Neural cell (in vitro differentiated cells): ENCODE measurements at regions not wholly inside any gene's neighbourhood (a gene's known extent, or its start where the extent isn't known, plus 50 kb on each side); places are given as distances from the start of the nearest gene placed in this dataset.

ENCODE experiments used
- H2AFZ ChIP-seq: fragments of 200-600, 300-800 bp; sonication (generic), shearing (Covaris generic); 2 replicates; pipeline ENCODE4 v1.6.0; 2014; ENCODE audit warnings: low read depth, mild to moderate bottlenecking, antibody characterized with exemption, low read length, moderate library complexity
- H3F3A ChIP-seq: fragments of 200-600 bp; shearing (Covaris generic); 2 replicates; pipeline ENCODE4 v1.6.1; 2016; ENCODE audit warnings: mild to moderate bottlenecking, moderate library complexity, mixed read lengths, antibody characterized with exemption, low read length; ENCODE audit not compliant: insufficient read depth, poor library complexity, severe bottlenecking
- H3K27ac ChIP-seq: fragments of 200-600, 300-800 bp; sonication (generic), shearing (Covaris generic); 2 replicates; pipeline ENCODE4 v1.5.1; 2014; ENCODE audit warnings: mild to moderate bottlenecking, low read length, moderate library complexity
- H3K27me3 ChIP-seq: fragments of 300-800, 200-600 bp; sonication (generic), shearing (Covaris generic); 2 replicates; pipeline ENCODE4 v1.6.0; 2014; ENCODE audit warnings: mild to moderate bottlenecking, low read depth, low read length, moderate library complexity; ENCODE audit not compliant: insufficient read depth
- H3K36me3 ChIP-seq: fragments of 300-800, 200-600 bp; sonication (generic), shearing (Covaris generic); 2 replicates; pipeline ENCODE4 v1.5.1; 2014; ENCODE audit warnings: mild to moderate bottlenecking, antibody characterized with exemption, low read length, moderate library complexity; ENCODE audit not compliant: insufficient read depth
- H3K4me2 ChIP-seq: fragments of 300-800, 200-600 bp; sonication (generic), shearing (Covaris generic); 2 replicates; pipeline ENCODE4 v1.6.0; 2014; ENCODE audit warnings: mild to moderate bottlenecking, low read length
- H3K4me3 ChIP-seq: fragments of 300-800, 200-600 bp; sonication (generic), shearing (Covaris generic); 2 replicates; pipeline ENCODE4 v1.5.1; 2014; ENCODE audit warnings: mild to moderate bottlenecking, low read length, moderate library complexity
- H3K79me2 ChIP-seq: fragments of 200-600 bp; shearing (Covaris generic); replicated peaks from 2 replicates; pipeline ENCODE4 v1.6.0; 2014; ENCODE audit warnings: mild to moderate bottlenecking, low read length, moderate library complexity; ENCODE audit not compliant: insufficient read depth
- H3K9ac ChIP-seq: fragments of 300-800, 200-600 bp; sonication (generic), shearing (Covaris generic); 2 replicates; pipeline ENCODE4 v1.6.1; 2016; ENCODE audit warnings: mild to moderate bottlenecking, low read length, mixed read lengths
- H3K9me2 ChIP-seq: fragments of 200-600 bp; shearing (Covaris generic); 2 replicates; pipeline ENCODE4 v1.6.1; 2016; ENCODE audit warnings: mild to moderate bottlenecking, low read length, mixed read lengths; ENCODE audit not compliant: insufficient read depth
- H3K9me3 ChIP-seq: fragments of 200-600, 300-800 bp; sonication (generic), shearing (Covaris generic); 2 replicates; pipeline ENCODE4 v1.6.1; 2016; ENCODE audit warnings: mild to moderate bottlenecking, mixed run types, low read length, moderate library complexity, mixed read lengths
- H4K20me1 ChIP-seq: fragments of 200-600 bp; shearing (Covaris generic); 2 replicates; pipeline ENCODE4 v1.6.1; 2016; ENCODE audit warnings: mild to moderate bottlenecking, mixed run types; ENCODE audit not compliant: insufficient read depth
- EP300 ChIP-seq: fragments of 450-650 bp; conservative IDR thresholded peaks from 2 replicates; pipeline ENCODE4 v1.6.1; 2014; ENCODE audit warnings: antibody characterized with exemption, mild to moderate bottlenecking, moderate library complexity; ENCODE audit not compliant: poor library complexity, severe bottlenecking
- EZH2 ChIP-seq: fragments of 200-600, 300-800 bp; shearing (Covaris generic), sonication (generic); IDR thresholded peaks from 2 replicates; pipeline ENCODE4 v1.6.1; 2014; ENCODE audit warnings: antibody characterized with exemption, low read length, borderline replicate concordance, mild to moderate bottlenecking; ENCODE audit not compliant: insufficient read depth, poor library complexity, severe bottlenecking
- MXI1 ChIP-seq: fragments of 450-650 bp; conservative IDR thresholded peaks from 2 replicates; pipeline ENCODE4 v1.6.1; 2014; ENCODE audit warnings: antibody characterized with exemption, mild to moderate bottlenecking; ENCODE audit not compliant: poor library complexity, severe bottlenecking
- POLR2AphosphoS5 ChIP-seq: IDR thresholded peaks from 2 replicates; pipeline ENCODE4 v1.6.1; 2012
- RAD21 ChIP-seq: fragments of 450-650 bp; conservative IDR thresholded peaks from 2 replicates; pipeline ENCODE4 v1.6.1; 2014; ENCODE audit warnings: antibody characterized with exemption, mild to moderate bottlenecking, moderate library complexity
- SMC3 ChIP-seq: fragments of 450-650 bp; conservative IDR thresholded peaks from 2 replicates; pipeline ENCODE4 v1.6.1; 2014; ENCODE audit warnings: antibody characterized with exemption, mild to moderate bottlenecking, moderate library complexity; ENCODE audit not compliant: poor library complexity
- TAF1 ChIP-seq: IDR thresholded peaks from 2 replicates; pipeline ENCODE4 v1.6.1; 2012; ENCODE audit warnings: low read depth
- TF ChIP-seq, protein P1 (sequence below): fragments of 450-650 bp; IDR thresholded peaks from 2 replicates; pipeline ENCODE4 v1.5.1; 2014; ENCODE audit warnings: antibody characterized with exemption, mild to moderate bottlenecking, moderate library complexity; ENCODE audit not compliant: poor library complexity, severe bottlenecking
- TF ChIP-seq, protein P2 (sequence below): IDR thresholded peaks from 2 replicates; pipeline ENCODE4 v1.6.1; 2012; ENCODE audit warnings: borderline replicate concordance

DNA sequence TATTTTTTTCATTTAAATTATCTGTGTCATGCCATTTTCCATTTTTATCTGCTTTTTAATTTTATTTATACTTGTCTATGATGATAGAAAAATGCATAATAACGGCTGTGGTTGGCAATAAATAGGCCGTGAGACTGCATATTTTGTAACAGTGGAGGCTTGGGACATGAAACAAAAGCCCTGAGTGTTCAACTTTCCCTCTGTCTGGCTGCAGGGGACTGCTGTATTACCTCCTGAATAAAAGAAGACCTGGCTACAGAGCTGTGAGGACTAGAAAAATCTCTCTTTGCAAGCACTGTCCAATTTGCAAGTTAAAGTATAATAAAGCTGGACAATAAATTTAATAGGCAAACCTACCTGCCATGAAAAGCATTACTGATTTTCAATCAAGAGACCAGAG is 82.1 kb downstream of the MAGEB10 start (continued):
- TF ChIP-seq EZH2 (no peak), TAF1 (no peak)

DNA sequence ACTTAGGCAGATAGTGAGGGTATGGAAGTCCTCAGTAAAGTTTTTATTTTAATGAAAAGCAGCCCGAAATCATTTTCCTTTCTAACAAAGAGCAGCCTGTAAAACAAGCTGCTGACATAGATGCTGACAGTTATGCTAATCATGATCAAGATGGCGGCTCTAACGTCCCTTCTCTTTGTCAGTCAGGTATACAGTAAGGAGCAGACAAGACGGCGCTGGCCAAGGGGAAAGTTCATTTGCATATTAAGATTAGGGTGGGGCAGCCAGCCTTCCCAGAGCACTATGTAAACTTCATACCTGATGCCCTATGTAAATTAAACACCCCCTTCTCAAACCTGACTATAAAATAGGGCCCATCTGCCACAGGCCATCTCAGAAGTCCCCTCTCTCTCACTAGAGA is 76.9 kb downstream of the MAGEB10 start:
- no peak overlapping the region for H2AFZ ChIP-seq

DNA sequence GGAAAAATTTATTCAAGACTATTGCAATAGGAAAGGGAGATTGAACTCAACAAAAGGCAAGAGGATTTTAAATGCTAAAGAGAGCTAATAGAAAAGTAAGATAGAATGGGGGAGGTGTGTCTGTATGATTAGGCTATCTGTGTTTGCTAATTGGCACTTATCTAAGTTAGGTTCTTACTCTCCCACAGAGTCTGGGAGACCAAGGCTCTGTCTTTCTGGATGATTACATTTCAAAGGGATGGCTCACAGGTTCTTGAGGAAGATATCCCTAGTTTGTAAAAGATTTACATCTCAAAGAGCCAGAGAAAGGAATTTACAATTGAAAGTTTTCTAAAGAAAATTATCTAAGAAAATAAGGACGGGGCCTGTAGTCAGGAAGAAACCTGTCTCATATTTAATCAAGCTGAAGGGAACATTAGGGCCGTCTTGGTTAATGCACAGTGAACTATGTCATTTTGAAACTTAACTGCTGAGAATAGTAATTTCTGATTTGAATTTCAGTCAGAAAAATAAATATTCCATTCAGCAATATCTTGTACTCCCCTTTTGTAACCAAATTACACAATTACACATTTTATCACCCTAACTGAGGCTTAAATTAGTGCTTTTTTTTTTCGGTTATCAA is 75.8 kb downstream of the MAGEB10 start:
- Histone ChIP-seq H2AFZ (no peak overlapping the region), H3F3A (no peaks in the 10 kb centered on the region), H4K20me1 (no peaks in the 10 kb centered on the region), H3K4me3 (no peak overlapping the region), H3K9me2 (no peaks in the 10 kb centered on the region), H3K79me2 (no peaks in the 10 kb centered on the region), H3K27ac (no peak overlapping the region), H3K36me3 (no peaks in the 10 kb centered on the region), H3K9me3 (no peaks in the 10 kb centered on the region), H3K4me2 (no peak overlapping the region), H3K27me3 (no peaks in the 10 kb centered on the region), H3K9ac (no peak overlapping the region)
- TF ChIP-seq, protein P1, sequence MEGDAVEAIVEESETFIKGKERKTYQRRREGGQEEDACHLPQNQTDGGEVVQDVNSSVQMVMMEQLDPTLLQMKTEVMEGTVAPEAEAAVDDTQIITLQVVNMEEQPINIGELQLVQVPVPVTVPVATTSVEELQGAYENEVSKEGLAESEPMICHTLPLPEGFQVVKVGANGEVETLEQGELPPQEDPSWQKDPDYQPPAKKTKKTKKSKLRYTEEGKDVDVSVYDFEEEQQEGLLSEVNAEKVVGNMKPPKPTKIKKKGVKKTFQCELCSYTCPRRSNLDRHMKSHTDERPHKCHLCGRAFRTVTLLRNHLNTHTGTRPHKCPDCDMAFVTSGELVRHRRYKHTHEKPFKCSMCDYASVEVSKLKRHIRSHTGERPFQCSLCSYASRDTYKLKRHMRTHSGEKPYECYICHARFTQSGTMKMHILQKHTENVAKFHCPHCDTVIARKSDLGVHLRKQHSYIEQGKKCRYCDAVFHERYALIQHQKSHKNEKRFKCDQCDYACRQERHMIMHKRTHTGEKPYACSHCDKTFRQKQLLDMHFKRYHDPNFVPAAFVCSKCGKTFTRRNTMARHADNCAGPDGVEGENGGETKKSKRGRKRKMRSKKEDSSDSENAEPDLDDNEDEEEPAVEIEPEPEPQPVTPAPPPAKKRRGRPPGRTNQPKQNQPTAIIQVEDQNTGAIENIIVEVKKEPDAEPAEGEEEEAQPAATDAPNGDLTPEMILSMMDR = no peak
- TF ChIP-seq SMC3 = no peak

More for the DNA sequence above, 76.9 kb downstream of the MAGEB10 start:
- Histone ChIP-seq H3K9me2 (no peaks in the 10 kb centered on the region), H3K4me2 (no peak overlapping the region), H3F3A (no peaks in the 10 kb centered on the region), H3K9me3 (no peaks in the 10 kb centered on the region), H3K36me3 (no peaks in the 10 kb centered on the region), H4K20me1 (no peaks in the 10 kb centered on the region), H3K4me3 (no peak overlapping the region), H3K79me2 (no peaks in the 10 kb centered on the region), H3K27ac (no peak overlapping the region), H3K27me3 (no peaks in the 10 kb centered on the region), H3K9ac (no peak overlapping the region)
- TF ChIP-seq, protein P1 = no peak
- TF ChIP-seq RAD21 (no peak), MXI1 (no peak), SMC3 (no peak), EP300 (no peak), POLR2AphosphoS5 (no peak)
- TF ChIP-seq, protein P2, sequence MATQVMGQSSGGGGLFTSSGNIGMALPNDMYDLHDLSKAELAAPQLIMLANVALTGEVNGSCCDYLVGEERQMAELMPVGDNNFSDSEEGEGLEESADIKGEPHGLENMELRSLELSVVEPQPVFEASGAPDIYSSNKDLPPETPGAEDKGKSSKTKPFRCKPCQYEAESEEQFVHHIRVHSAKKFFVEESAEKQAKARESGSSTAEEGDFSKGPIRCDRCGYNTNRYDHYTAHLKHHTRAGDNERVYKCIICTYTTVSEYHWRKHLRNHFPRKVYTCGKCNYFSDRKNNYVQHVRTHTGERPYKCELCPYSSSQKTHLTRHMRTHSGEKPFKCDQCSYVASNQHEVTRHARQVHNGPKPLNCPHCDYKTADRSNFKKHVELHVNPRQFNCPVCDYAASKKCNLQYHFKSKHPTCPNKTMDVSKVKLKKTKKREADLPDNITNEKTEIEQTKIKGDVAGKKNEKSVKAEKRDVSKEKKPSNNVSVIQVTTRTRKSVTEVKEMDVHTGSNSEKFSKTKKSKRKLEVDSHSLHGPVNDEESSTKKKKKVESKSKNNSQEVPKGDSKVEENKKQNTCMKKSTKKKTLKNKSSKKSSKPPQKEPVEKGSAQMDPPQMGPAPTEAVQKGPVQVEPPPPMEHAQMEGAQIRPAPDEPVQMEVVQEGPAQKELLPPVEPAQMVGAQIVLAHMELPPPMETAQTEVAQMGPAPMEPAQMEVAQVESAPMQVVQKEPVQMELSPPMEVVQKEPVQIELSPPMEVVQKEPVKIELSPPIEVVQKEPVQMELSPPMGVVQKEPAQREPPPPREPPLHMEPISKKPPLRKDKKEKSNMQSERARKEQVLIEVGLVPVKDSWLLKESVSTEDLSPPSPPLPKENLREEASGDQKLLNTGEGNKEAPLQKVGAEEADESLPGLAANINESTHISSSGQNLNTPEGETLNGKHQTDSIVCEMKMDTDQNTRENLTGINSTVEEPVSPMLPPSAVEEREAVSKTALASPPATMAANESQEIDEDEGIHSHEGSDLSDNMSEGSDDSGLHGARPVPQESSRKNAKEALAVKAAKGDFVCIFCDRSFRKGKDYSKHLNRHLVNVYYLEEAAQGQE = no peak
